HAP-1 (cell line): ENCODE measurements at regions not wholly inside any gene's neighbourhood (a gene's known extent, or its start where the extent isn't known, plus 50 kb on each side); places are given as distances from the start of the nearest gene placed in this dataset.
"Not testable (repeated sequence)": the region's sequence is repeated elsewhere in the genome, so short reads cannot be mapped to it uniquely, and the experiment has no call there.

ENCODE experiments used
- DNase-seq, 2 experiments: peaks; one replicate each; pipeline ENCODE4 v3.0.0-alpha.2; 2016 to 2020; ENCODE audit warnings: low spot score in 2 of 2
- H3K27me3 ChIP-seq: fragments of 250-450 bp; sonication (Bioruptor Pico); 2 replicates; pipeline ENCODE4 v1.5.1; 2020; ENCODE audit warnings: low read depth, mild to moderate bottlenecking, moderate library complexity
- H3K36me3 ChIP-seq: fragments of 250-450 bp; sonication (Bioruptor Pico); replicated peaks from 2 replicates; pipeline ENCODE4 v1.5.1; 2020; ENCODE audit warnings: mild to moderate bottlenecking
- H3K4me1 ChIP-seq: fragments of 250-450 bp; sonication (Bioruptor Pico); 2 replicates; pipeline ENCODE4 v1.5.1; 2020; ENCODE audit warnings: mild to moderate bottlenecking
- H3K4me3 ChIP-seq: fragments of 250-450 bp; sonication (Bioruptor Pico); 2 replicates; pipeline ENCODE4 v1.5.1; 2020; ENCODE audit warnings: mild to moderate bottlenecking, moderate library complexity
- H3K9me3 ChIP-seq: fragments of 250-450 bp; sonication (Bioruptor Pico); 2 replicates; pipeline ENCODE4 v1.5.1; 2020; ENCODE audit warnings: mild to moderate bottlenecking, moderate library complexity
- in situ Hi-C: fragments of 300-500 bp; cut with MboI; formaldehyde crosslinking; loops from 3 replicates; pipeline ENCODE4 v1.14.3; 2020; ENCODE audit warnings: low sequenced_read_pairs, inconsistent platforms, mixed read lengths

GRCh38 chr12:46553266-46553665, 180.7 kb upstream of the SLC38A2 start:
- H3K27me3 ChIP-seq = no peaks in the 10 kb centered on the region
- peaks cover 8% of the 10 kb centered on the region for H3K4me1 ChIP-seq
- DNase-seq = no peak
- in situ Hi-C loops = no loop called here
- no peaks in the 10 kb centered on the region for H3K36me3 ChIP-seq
- no peaks in the 10 kb centered on the region for H3K9me3 ChIP-seq
- no peak overlapping the region for H3K4me3 ChIP-seq

GRCh38 chr12:46550266-46550879, 177.8 kb upstream of the SLC38A2 start:
- Histone ChIP-seq H3K4me1 (no peaks in the 10 kb centered on the region), H3K9me3 (no peaks in the 10 kb centered on the region), H3K36me3 (no peaks in the 10 kb centered on the region), H3K27me3 (no peaks in the 10 kb centered on the region), H3K4me3 (no peak overlapping the region)
- DNase-seq = no peak
- in situ Hi-C loops = no loop called here

- no peak for DNase-seq
- Histone ChIP-seq H3K4me1 (no peaks in the 10 kb centered on the region), H3K27me3 (no peaks in the 10 kb centered on the region), H3K9me3 (no peaks in the 10 kb centered on the region), H3K36me3 (no peaks in the 10 kb centered on the region), H3K4me3 (no peak overlapping the region)
- in situ Hi-C loops = no loop called here
These were observed 177.1 kb upstream of the SLC38A2 start for GRCh38 chr12:46549527-46550265.

- in situ Hi-C loops = no loop called here
- no peaks in the 10 kb centered on the region for H3K4me1 ChIP-seq
- H3K4me3 ChIP-seq = no peak overlapping the region
- no peak for DNase-seq
- H3K9me3 ChIP-seq = no peaks in the 10 kb centered on the region
- H3K36me3 ChIP-seq = no peaks in the 10 kb centered on the region
- H3K27me3 ChIP-seq = no peaks in the 10 kb centered on the region
These were observed 176.1 kb upstream of the SLC38A2 start for GRCh38 chr12:46548605-46549071.

GRCh38 chr12:46547421-46548354, 175.1 kb upstream of the SLC38A2 start:
- H3K4me3 ChIP-seq = no peak overlapping the region
- H3K9me3 ChIP-seq = no peaks in the 10 kb centered on the region
- no peaks in the 10 kb centered on the region for H3K27me3 ChIP-seq
- no peak for DNase-seq
- H3K36me3 ChIP-seq = no peaks in the 10 kb centered on the region
- in situ Hi-C loops = no loop called here
- no peaks in the 10 kb centered on the region for H3K4me1 ChIP-seq

- in situ Hi-C loops = no loop called here
- DNase-seq = no peak
These were observed 174.2 kb upstream of the SLC38A2 start for GRCh38 chr12:46546634-46547273.

GRCh38 chr12:46543378-46543795, 170.8 kb upstream of the SLC38A2 start:
- H3K27me3 ChIP-seq, in situ Hi-C loops, DNase-seq, H3K9me3 ChIP-seq, H3K4me3 ChIP-seq, H3K4me1 ChIP-seq, H3K36me3 ChIP-seq: not testable (repeated sequence)

More at GRCh38 chr12:46546634-46547273, 174.2 kb upstream of the SLC38A2 start:
- Histone ChIP-seq H3K4me3 (no peak overlapping the region), H3K9me3 (no peaks in the 10 kb centered on the region), H3K4me1 (no peaks in the 10 kb centered on the region), H3K27me3 (no peaks in the 10 kb centered on the region), H3K36me3 (no peaks in the 10 kb centered on the region)

GRCh38 chr12:46538976-46539375, 166.4 kb upstream of the SLC38A2 start:
- Histone ChIP-seq H3K36me3 (no peaks in the 10 kb centered on the region), H3K27me3 (no peaks in the 10 kb centered on the region), H3K4me3 (no peak overlapping the region), H3K4me1 (no peaks in the 10 kb centered on the region; the same call in 1 of the 2 replicates), H3K9me3 (no peaks in the 10 kb centered on the region)
- in situ Hi-C loops = no loop called here
- DNase-seq = no peak

GRCh38 chr12:46537387-46537955, 164.9 kb upstream of the SLC38A2 start:
- no peak for DNase-seq
- no peaks in the 10 kb centered on the region; the same call in 1 of the 2 replicates for H3K4me1 ChIP-seq
- no peaks in the 10 kb centered on the region for H3K9me3 ChIP-seq
- in situ Hi-C loops = no loop called here
- H3K27me3 ChIP-seq = no peaks in the 10 kb centered on the region
- no peaks in the 10 kb centered on the region for H3K36me3 ChIP-seq
- no peak overlapping the region for H3K4me3 ChIP-seq

- H3K4me1 ChIP-seq, DNase-seq, H3K36me3 ChIP-seq, H3K9me3 ChIP-seq, H3K27me3 ChIP-seq, H3K4me3 ChIP-seq, in situ Hi-C loops: not testable (repeated sequence)
These were observed 163.7 kb upstream of the SLC38A2 start for GRCh38 chr12:46536316-46536715.

GRCh38 chr12:46535907-46536306, 163.3 kb upstream of the SLC38A2 start:
- no peaks in the 10 kb centered on the region; the same call in 1 of the 2 replicates for H3K4me1 ChIP-seq
- H3K9me3 ChIP-seq = no peaks in the 10 kb centered on the region
- H3K36me3 ChIP-seq = no peaks in the 10 kb centered on the region
- no peak for DNase-seq
- no peak overlapping the region for H3K4me3 ChIP-seq
- H3K27me3 ChIP-seq = no peaks in the 10 kb centered on the region
- in situ Hi-C loops = no loop called here

GRCh38 chr12:46535376-46535775, 162.8 kb upstream of the SLC38A2 start:
- H3K27me3 ChIP-seq = no peaks in the 10 kb centered on the region
- H3K4me1 ChIP-seq = no peaks in the 10 kb centered on the region; the same call in 1 of the 2 replicates
- no peak overlapping the region for H3K4me3 ChIP-seq
- H3K9me3 ChIP-seq = no peaks in the 10 kb centered on the region
- in situ Hi-C loops = no loop called here
- no peaks in the 10 kb centered on the region for H3K36me3 ChIP-seq
- DNase-seq = no peak

- no peak for DNase-seq
- Histone ChIP-seq H3K4me1 (no peaks in the 10 kb centered on the region; the same call in 1 of the 2 replicates), H3K4me3 (no peak overlapping the region), H3K9me3 (no peaks in the 10 kb centered on the region), H3K36me3 (no peaks in the 10 kb centered on the region), H3K27me3 (no peaks in the 10 kb centered on the region)
- in situ Hi-C loops = no loop called here
These were observed 161.8 kb upstream of the SLC38A2 start for GRCh38 chr12:46534327-46534840.
